ENCODE measurements at regions not wholly inside any gene's neighbourhood (a gene's known extent, or its start where the extent isn't known, plus 50 kb on each side); places are given as distances from the start of the nearest gene placed in this dataset.

GRCh38 chr2:104786821-104787220 is 67.1 kb upstream of the POU3F3 start:
- Histone ChIP-seq H3K4me1 (ENCODE audit: control insufficient read depth in 1 of 2, insufficient read depth in 2 of 2, low read depth in 1 of 2, low read length in 1 of 2) (no peaks in the 10 kb centered on the region), H3K4me3 (ENCODE audit: low read depth in 2 of 2, low read length in 1 of 2) (no peak overlapping the region), H3K27ac (ENCODE audit: low read depth in 2 of 2, low read length in 1 of 2) (no peak overlapping the region), H3K27me3 (ENCODE audit: insufficient read depth) (no peaks in the 10 kb centered on the region), H3F3A (replicated peaks; ENCODE audit: insufficient read depth) (no peaks in the 10 kb centered on the region), H2AFZ (ENCODE audit: low read depth) (no peak overlapping the region), H3K4me2 (no peak overlapping the region), H3K36me3 (replicated peaks in 1 of 2; ENCODE audit: control insufficient read depth in 1 of 2, insufficient read depth in 2 of 2, low read length in 1 of 2) (no peaks in the 10 kb centered on the region), H3K9me3 (no peaks in the 10 kb centered on the region), H3K79me2 (ENCODE audit: insufficient read depth) (no peaks in the 10 kb centered on the region), H3K9me2 (no peaks in the 10 kb centered on the region), H3K9ac (no peak overlapping the region), H4K20me1 (ENCODE audit: insufficient read depth) (no peaks in the 10 kb centered on the region)
- no peak for DNase-seq
- WGBS (ENCODE audit: low lambda C conversion rate), result 10% methylated on average over 2 of the region's 2 CpGs
- CTCF ChIA-PET, result no interaction called here
- TF ChIP-seq SIN3A (IDR thresholded peaks at IDR 0.05; ENCODE audit: borderline replicate concordance, low read depth, low read length), result no peak
- TF ChIP-seq FOXM1 (IDR thresholded peaks at IDR 0.05; ENCODE audit: low read depth), result no peak
- TF ChIP-seq TCF12 (IDR thresholded peaks at IDR 0.05), result no peak
- TF ChIP-seq MXI1 (IDR thresholded peaks at IDR 0.05; ENCODE audit: low read depth, low read length), result no peak
- TF ChIP-seq TAF1 (IDR thresholded peaks at IDR 0.05; ENCODE audit: borderline replicate concordance, low read depth, low read length), result no peak
- POLR2A ChIA-PET, result no interaction called here

GRCh38 chr2:104787298-104788065 is 66.4 kb upstream of the POU3F3 start:
- Histone ChIP-seq H3K27me3 (ENCODE audit: insufficient read depth) (no peaks in the 10 kb centered on the region), H3K4me3 (ENCODE audit: low read depth in 2 of 2, low read length in 1 of 2) (no peak overlapping the region), H3K27ac (ENCODE audit: low read depth in 2 of 2, low read length in 1 of 2) (no peak overlapping the region), H2AFZ (ENCODE audit: low read depth) (no peak overlapping the region), H3K9ac (no peak overlapping the region), H3K9me2 (no peaks in the 10 kb centered on the region), H3K9me3 (no peaks in the 10 kb centered on the region), H3K79me2 (ENCODE audit: insufficient read depth) (no peaks in the 10 kb centered on the region), H3K4me1 (ENCODE audit: control insufficient read depth in 1 of 2, insufficient read depth in 2 of 2, low read depth in 1 of 2, low read length in 1 of 2) (no peaks in the 10 kb centered on the region), H3K36me3 (replicated peaks in 1 of 2; ENCODE audit: control insufficient read depth in 1 of 2, insufficient read depth in 2 of 2, low read length in 1 of 2) (no peaks in the 10 kb centered on the region), H3F3A (replicated peaks; ENCODE audit: insufficient read depth) (no peaks in the 10 kb centered on the region), H3K4me2 (no peak overlapping the region), H4K20me1 (ENCODE audit: insufficient read depth) (no peaks in the 10 kb centered on the region)
- 17% methylated on average over 8 of the region's 8 CpGs for WGBS (ENCODE audit: low lambda C conversion rate)
- no peak for TF ChIP-seq TAF1 (IDR thresholded peaks at IDR 0.05; ENCODE audit: borderline replicate concordance, low read depth, low read length)
- TF ChIP-seq MEF2A (IDR thresholded peaks at IDR 0.05; ENCODE audit: borderline replicate concordance, low read depth), result no peak
- TF ChIP-seq GATA2 (CRISPR knock-in tag; IDR thresholded peaks at IDR 0.05), result no peak
- no peak for TF ChIP-seq TCF12 (IDR thresholded peaks at IDR 0.05)
- no peak for TF ChIP-seq TEAD4 (IDR thresholded peaks at IDR 0.05; ENCODE audit: borderline replicate concordance, insufficient read depth)
- no peak for TF ChIP-seq PBX3 (IDR thresholded peaks at IDR 0.05)
- no peak for TF ChIP-seq ELF1 (IDR thresholded peaks at IDR 0.05)
- DNase-seq, result no peak
- ChIA-PET CTCF (interaction anchor here (1.3 kb wide), 1 partner anchor 62 kb away, joined by 4 read pairs; no protein-coding TSS in a partner anchor), POLR2A (no interaction called here)
